K562 (cell line): ENCODE measurements at regions not wholly inside any gene's neighbourhood (a gene's known extent, or its start where the extent isn't known, plus 50 kb on each side); places are given as distances from the start of the nearest gene placed in this dataset.

Experiments
- GABPB2 ChIP-seq: fragments of 250-450 bp; sonication (Bioruptor Pico); conservative IDR thresholded peaks from 2 replicates; pipeline ENCODE4 v1.5.1; 2021; ENCODE audit warnings: mild to moderate bottlenecking
- MTA2 ChIP-seq: fragments of 450-650 bp; IDR thresholded peaks from 2 replicates; pipeline ENCODE4 v1.6.1; 2016; ENCODE audit warnings: low read depth
- POLR2AphosphoS5 ChIP-seq: IDR thresholded peaks from 2 replicates; pipeline ENCODE4 v1.6.1; 2011; ENCODE audit warnings: mild to moderate bottlenecking, low read depth, low read length, moderate library complexity; ENCODE audit not compliant: control insufficient read depth, insufficient read depth

DNA sequence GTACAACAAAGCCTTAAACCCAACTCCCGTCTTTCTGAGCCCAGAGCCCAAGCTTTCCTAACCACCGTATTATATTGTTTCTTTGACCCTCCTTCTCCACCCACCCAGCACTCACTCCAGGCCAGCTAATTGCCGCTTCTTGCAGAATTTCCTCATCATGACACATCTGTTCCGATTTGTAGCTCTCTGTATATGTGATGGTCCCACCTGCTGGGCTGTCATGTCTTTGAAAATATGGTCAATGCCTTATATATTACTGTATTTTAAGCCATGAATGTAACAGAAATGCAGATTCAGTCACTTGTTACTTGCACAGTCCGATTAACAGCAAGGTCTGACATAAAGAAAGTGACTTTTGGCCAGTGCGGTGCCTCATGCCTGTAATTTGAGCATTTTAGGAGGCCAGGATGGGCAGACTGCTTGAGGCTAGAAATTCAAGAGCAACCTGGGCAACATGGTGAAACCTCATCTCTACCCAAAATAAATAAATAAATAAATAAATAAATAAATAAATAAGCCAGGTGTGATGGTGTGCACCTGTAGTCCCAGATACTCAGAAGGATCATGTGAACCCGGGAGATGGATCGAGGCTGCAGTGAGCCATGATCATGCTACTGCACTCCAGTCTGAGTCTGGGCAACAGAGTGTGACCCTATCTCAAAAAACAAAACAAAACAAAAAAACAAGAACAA lies 359.8 kb downstream of the ATP23 start:
- TF ChIP-seq POLR2AphosphoS5, result no peak
- TF ChIP-seq GABPB2 (CRISPR knock-in tag), result no peak
- no peak for TF ChIP-seq MTA2
